ENCODE measurements at regions not wholly inside any gene's neighbourhood (a gene's known extent, or its start where the extent isn't known, plus 50 kb on each side); places are given as distances from the start of the nearest gene placed in this dataset.
"Not testable (repeated sequence)": the region's sequence is repeated elsewhere in the genome, so short reads cannot be mapped to it uniquely, and the experiment has no call there.

GRCh38 chr9:40768646-40769198 is 359.8 kb downstream of the FOXD4L6 start:
- TF ChIP-seq E4F1 (IDR thresholded peaks at IDR 0.05; ENCODE audit: borderline replicate concordance, partially characterized antibody); YY1 (IDR thresholded peaks at IDR 0.05; ENCODE audit: low read depth, low read length); SMC3 (IDR thresholded peaks at IDR 0.05; ENCODE audit: borderline replicate concordance, low read length); KAT2A (conservative IDR thresholded peaks at IDR 0.05; ENCODE audit: control insufficient read depth, low read depth, low read length); EED (IDR thresholded peaks at IDR 0.05; ENCODE audit: low read depth); MXI1 (IDR thresholded peaks at IDR 0.05; ENCODE audit: low read depth, low read length); CTCF (IDR thresholded peaks at IDR 0.05 in 2 of 3, conservative IDR thresholded peaks at IDR 0.05 in 1 of 3; ENCODE audit: control insufficient read depth in 2 of 3, extremely low read depth in 1 of 3, insufficient read depth in 1 of 3, low read depth in 3 of 3, low read length in 3 of 3); CBX5 (IDR thresholded peaks at IDR 0.05; ENCODE audit: low read depth): not testable (repeated sequence)
